Kidney capillary endothelial cell (primary cell): ENCODE measurements at regions not wholly inside any gene's neighbourhood (a gene's known extent, or its start where the extent isn't known, plus 50 kb on each side); places are given as distances from the start of the nearest gene placed in this dataset.
"Not testable (repeated sequence)": the region's sequence is repeated elsewhere in the genome, so short reads cannot be mapped to it uniquely, and the experiment has no call there.

Source experiments
- DNase-seq: peaks from one replicate; pipeline ENCODE4 v3.0.0-alpha.2; 2018; ENCODE audit warnings: low spot score

- no peak for DNase-seq
Observed at GRCh38 chr21:21858502-21859334, 860.5 kb downstream of the NCAM2 start.

- peak; percentile 27 for DNase-seq
Observed at GRCh38 chr21:21860888-21861287, 862.7 kb downstream of the NCAM2 start.

GRCh38 chr21:21864321-21864840 is 866.2 kb downstream of the NCAM2 start:
- no peak for DNase-seq

- DNase-seq: no peak
Observed at GRCh38 chr21:21897275-21897883, 899.2 kb downstream of the NCAM2 start.

- no peak for DNase-seq
Observed at GRCh38 chr21:21898801-21899200, 900.6 kb downstream of the NCAM2 start.

GRCh38 chr21:21902416-21902815 is 904.2 kb downstream of the NCAM2 start:
- DNase-seq: not testable (repeated sequence)

- DNase-seq: no peak
Observed at GRCh38 chr21:21907271-21907670, 909.1 kb downstream of the NCAM2 start.

- no peak for DNase-seq
Observed at GRCh38 chr21:21915816-21916215, 917.6 kb downstream of the NCAM2 start.

GRCh38 chr21:21921410-21922232 is 923.4 kb downstream of the NCAM2 start:
- DNase-seq: no peak

- DNase-seq: no peak
Observed at GRCh38 chr21:21929226-21929625, 931.0 kb downstream of the NCAM2 start.

- no peak for DNase-seq
Observed at GRCh38 chr21:21929789-21930188, 931.6 kb downstream of the NCAM2 start.

- no peak for DNase-seq
Observed at GRCh38 chr21:21952566-21952965, 954.4 kb downstream of the NCAM2 start.

- DNase-seq: no peak
Observed at GRCh38 chr21:21955204-21955603, 957.0 kb downstream of the NCAM2 start.

- DNase-seq: no peak
Observed at GRCh38 chr21:21957490-21957889, 959.3 kb downstream of the NCAM2 start.

- DNase-seq: peak; percentile 7
Observed at GRCh38 chr21:21963911-21964310, 965.7 kb downstream of the NCAM2 start.

GRCh38 chr21:21968810-21969209 is 970.6 kb downstream of the NCAM2 start:
- no peak for DNase-seq

- DNase-seq: no peak
Observed at GRCh38 chr21:21969211-21969610, 971.0 kb downstream of the NCAM2 start.

GRCh38 chr21:21971384-21971783 is 973.2 kb downstream of the NCAM2 start:
- no peak for DNase-seq

GRCh38 chr21:21973806-21974205 is 975.6 kb downstream of the NCAM2 start:
- DNase-seq: no peak

GRCh38 chr21:21996891-21997290 is 998.7 kb downstream of the NCAM2 start:
- no peak for DNase-seq

- no peak for DNase-seq
Observed at GRCh38 chr21:21997390-21998333, 999.5 kb downstream of the NCAM2 start.
